Stimulated activated CD4-positive, alpha-beta T cell treated with anti-CD3 and anti-CD28 coated beads, TNF-alpha, amount 100 ng/mL, for 24 hours (primary cell): ENCODE measurements at regions not wholly inside any gene's neighbourhood (a gene's known extent, or its start where the extent isn't known, plus 50 kb on each side); places are given as distances from the start of the nearest gene placed in this dataset.
A peak's percentile ranks its signal among the peaks of the same experiment; 100 is the strongest.

ENCODE experiments used
- DNase-seq, 3 experiments: peaks; one replicate each; pipeline ENCODE4 v3.0.0-alpha.2; 2020; ENCODE audit warnings: low read depth in 3 of 3

DNA sequence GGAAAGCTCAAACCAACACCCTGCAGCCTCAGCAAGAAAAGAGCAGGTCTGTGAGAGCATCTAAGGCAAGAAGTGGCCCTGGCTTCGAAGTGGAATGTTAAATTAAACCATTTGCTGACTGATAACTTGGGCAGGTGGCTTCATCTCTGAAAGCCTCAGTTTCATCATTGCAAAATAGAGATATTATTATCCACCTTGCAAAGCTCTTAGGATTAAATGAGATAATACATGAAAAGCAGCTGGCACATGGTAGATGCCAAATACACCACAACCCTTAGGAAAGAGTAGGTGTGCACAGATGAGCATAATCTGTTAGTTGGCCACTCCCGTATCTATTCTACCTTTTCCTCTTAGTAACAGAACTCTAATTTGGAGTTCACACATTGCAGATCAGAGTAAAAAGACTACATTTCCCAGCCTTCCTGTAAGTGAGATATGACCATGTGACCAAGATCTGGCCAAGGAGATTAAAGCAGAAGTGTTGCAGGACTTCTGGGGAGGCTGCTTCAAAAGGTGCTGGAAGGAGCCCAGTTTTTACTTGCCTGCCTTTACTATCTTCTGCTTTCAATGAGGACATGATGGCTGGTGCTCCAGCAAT, 288.7 kb downstream of the SOX9 start:
- no peak for DNase-seq

- no peak for DNase-seq
Measured at GRCh38 chr17:72411124-72411563, 290.3 kb downstream of the SOX9 start.

GRCh38 chr17:72412650-72413076, 291.8 kb downstream of the SOX9 start:
- no peak for DNase-seq

DNA sequence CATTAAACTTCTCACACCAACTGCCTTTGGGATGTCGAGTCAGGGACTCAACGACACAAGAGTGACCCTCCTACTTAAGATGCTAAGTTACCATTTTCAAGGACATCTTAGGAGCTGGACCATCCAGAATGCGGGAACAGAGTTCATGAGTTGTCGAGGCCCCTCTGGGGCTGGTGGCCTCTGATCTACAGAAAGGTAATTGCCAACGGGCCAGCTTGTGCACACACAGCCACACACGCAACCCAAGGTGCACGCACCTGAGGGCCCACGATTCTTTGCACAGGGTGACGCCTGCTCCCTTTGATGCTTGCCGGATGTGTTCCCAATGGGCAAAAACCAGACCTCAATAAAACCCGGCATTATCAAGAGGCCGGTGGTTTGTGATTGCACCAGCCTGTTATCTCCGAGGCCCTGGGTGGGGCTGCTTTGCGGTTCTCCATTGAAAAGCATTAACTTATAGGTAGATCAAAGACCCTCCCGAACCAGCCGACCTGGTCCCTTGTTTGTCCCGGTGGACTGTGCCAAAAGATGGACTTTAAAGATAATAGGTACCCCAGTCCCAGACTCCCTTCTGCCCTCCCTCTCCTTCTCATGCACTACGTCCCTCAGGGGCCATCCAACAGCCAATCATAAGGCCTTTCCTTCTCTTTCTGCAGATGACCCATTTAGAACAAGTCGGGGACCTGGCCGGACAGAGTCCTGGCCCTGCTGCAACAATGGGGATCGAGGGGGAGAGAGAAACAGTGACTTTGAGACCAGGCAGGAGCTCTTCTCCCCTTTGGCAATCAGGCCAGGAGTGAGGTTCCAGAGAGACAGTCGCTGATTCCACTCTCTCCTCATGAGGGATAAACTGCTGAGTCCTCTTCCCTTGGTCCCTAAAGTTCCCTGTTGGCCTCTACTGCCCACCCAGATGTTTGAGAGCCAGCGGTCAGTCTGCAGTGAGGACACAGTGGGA, 292.5 kb downstream of the SOX9 start:
- DNase-seq: no peak

DNA sequence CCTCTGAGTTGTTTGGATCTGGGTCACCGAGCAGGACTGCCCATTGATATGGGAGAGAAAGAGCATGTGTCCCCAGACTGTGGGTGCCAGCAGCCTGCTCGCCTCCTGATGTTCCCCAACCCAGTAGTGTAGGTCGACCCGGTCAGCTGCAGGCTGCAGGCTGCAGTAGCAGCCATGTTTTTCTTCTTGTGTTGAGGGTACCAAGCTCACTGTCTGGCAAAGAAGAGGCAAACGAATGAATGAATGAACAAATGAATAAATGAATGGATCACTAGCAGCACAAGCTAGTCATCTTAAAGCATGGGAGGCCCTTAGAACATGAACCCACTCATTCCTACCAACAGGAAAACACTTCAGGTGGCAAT, 293.2 kb downstream of the SOX9 start:
- no peak for DNase-seq

GRCh38 chr17:72414967-72415853, 294.4 kb downstream of the SOX9 start:
- DNase-seq: no peak

- DNase-seq: no peak
Measured at GRCh38 chr17:72416054-72416675, 295.3 kb downstream of the SOX9 start.

- DNase-seq: no peak
Measured at GRCh38 chr17:72416905-72417304, 296.1 kb downstream of the SOX9 start.

- DNase-seq: no peak
Measured at GRCh38 chr17:72417627-72418026, 296.8 kb downstream of the SOX9 start.

DNA sequence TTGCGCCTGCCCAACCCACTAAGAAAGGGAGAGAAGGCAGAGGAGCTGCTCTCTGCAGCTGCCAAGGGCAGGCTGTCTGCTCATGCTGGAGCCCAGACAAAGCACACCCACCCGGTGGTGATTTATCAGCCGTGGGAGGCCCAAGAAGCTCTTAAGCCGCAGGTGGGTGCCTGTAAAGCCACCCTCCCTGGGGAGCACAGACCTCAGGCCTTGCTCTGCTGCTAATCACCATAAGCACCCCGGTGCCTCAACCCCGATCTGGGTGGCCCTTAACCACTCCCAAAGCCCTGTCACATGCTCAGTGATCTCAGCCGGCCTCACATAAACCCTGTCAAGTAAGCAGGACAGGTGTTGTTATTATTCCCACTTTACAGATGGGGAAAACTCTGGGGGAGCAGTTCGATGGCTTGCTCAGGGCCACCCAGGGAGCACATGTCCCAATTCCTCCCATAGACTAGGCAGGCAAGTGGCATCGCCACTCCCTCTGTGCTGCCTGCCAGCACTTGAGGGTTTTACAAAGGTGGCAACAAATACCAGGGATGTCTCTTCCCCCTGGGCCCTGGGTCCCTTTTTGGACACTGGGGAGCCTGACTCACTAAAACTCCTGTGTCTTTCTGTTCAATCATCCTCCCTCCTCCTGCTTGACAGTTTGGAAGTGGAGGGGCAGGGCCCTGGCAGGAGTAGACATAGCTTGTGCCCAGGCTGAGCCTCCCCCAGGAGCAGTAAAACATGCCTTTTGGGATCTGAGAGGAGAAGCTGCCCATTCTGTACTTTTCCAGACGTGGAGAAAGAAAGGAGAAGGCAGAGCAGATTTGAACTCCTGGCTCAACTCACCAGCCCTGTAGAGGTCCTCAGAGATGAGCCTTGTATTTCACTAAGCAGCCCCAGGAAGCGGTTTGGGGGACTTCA, 299.3 kb downstream of the SOX9 start:
- no peak for DNase-seq

DNA sequence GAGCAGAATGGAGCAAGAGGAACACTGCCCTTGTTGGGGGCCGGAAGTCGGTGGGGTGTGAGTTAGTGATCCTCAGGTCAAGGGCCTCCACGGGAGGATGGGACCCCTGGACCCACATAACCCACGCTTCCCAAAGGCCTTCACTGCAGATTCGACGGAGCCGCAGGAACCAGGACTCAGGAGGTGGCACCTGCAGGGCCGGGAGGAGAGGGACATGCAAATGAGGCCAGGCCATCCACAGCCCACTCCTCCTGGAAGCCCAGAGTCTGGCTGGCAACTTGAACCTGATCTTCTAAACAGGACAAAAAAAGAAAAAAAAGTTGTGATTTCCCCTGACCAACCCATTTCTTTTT, 299.9 kb downstream of the SOX9 start:
- DNase-seq: no peak

DNA sequence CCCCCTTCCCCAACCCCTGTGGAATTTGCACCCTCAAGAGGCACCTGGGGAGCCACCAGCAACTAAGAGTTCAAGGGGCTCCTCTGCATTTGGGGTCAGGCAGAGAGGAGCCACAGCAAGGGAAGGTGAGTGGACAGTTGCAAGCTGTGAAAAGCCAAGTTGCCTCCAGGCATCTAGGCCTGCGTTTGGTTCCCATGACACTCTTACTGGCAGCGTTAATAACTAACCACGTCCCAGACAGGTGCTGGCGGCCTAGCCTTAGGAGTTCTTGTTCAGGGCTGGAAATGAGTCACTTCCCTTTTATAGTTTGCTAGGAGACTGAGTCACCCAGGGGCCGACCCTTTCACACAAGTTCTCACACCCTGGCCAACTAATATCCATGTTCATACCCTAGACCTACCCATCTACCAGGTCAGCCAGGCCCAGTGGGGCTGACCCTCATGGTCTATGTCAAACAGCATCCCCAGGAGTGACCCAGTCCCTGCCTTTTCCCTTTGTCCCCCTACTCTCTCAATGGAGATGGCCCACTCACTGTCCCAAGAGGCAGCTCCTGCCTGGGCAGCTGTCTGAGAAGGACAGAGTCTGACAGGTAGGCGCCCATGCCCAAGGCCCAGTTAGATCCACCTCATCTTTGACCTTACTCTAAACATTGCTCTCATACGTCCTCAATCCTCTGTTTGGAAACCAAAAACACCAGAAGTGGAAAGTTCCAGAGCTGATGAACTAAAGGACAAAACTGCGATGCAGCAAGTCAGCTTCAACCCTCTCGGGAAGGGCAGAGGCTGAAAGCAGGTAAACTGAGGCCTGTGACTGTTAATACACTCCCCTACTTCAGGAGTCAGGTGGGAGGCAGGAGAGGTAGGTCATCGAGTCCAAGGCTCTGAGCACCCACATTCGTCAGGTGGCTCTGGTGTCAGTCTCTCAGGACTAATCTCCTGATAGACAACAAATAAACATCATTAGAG, 300.6 kb downstream of the SOX9 start:
- DNase-seq: peak in 2 of 3 experiments; percentile 2 to 43

GRCh38 chr17:72422204-72422504, 301.3 kb downstream of the SOX9 start:
- DNase-seq: no peak

GRCh38 chr17:72422505-72423285, 301.9 kb downstream of the SOX9 start:
- DNase-seq: peak in 1 of 3 experiments; percentile 16

GRCh38 chr17:72423286-72423589, 302.4 kb downstream of the SOX9 start:
- no peak for DNase-seq

DNA sequence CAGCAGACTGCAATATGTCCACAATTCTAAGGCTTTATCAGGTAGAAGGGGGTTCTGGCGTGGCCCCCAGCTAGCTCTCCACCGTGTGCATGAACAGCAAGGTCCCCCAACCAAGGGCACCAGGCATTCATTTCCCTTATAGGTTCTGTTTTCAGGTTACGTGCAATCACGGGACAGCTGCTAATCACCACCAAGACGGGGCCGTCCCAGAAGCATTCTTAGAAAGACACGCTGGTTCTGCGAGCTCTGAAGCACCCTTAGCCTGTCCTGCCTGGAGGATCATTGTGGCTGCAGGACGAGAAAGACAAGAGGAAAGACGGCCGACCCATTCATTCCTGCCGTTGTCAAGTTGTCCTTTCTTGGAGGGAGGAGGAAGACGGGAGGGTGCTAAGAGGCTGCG, 302.9 kb downstream of the SOX9 start:
- DNase-seq: no peak

GRCh38 chr17:72424505-72425117, 303.8 kb downstream of the SOX9 start:
- DNase-seq: no peak

- no peak for DNase-seq
Measured at GRCh38 chr17:72425133-72425793, 304.4 kb downstream of the SOX9 start.
